Right renal cortex interstitium (tissue), 3 donors: ENCODE measurements at regions not wholly inside any gene's neighbourhood (a gene's known extent, or its start where the extent isn't known, plus 50 kb on each side); places are given as distances from the start of the nearest gene placed in this dataset.

Source experiments
- DNase-seq, 3 donors: peaks; one replicate each; pipeline ENCODE4 v3.0.0-alpha.2; 2013; ENCODE audit warnings: low read depth in 3 of 3, low spot score in 2 of 3

DNA sequence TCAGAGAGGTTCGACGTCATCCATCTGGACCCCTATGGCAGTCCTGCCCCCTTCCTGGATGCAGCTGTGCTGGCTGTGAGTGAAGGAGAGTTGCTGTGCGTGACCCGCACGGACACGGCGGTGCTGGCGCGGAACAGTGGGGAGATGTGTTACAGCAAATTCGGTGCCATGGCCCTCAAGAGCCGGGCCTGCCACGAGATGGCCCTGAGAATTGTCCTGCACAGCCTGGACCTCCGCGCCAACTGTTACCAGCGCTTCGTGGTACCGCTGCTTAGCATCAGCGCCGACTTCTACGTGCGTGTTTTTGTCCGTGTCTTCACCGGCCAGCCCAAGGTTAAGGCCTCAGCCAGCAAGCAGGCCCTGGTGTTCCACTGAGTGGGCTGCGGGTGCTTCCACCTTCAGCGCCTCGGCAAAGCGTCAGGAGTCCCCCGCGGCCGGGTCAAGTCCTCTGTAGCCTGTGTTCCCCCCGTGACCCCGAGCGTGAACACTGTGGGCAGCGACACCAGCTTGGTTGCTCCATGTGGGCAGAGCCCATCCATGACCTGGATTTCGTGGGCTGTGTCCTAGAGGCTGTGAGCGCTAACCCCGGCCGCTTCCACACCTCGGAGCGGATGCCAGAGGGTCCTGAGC, 186.7 kb upstream of the SLITRK2 start:
- DNase-seq = no peak

DNA sequence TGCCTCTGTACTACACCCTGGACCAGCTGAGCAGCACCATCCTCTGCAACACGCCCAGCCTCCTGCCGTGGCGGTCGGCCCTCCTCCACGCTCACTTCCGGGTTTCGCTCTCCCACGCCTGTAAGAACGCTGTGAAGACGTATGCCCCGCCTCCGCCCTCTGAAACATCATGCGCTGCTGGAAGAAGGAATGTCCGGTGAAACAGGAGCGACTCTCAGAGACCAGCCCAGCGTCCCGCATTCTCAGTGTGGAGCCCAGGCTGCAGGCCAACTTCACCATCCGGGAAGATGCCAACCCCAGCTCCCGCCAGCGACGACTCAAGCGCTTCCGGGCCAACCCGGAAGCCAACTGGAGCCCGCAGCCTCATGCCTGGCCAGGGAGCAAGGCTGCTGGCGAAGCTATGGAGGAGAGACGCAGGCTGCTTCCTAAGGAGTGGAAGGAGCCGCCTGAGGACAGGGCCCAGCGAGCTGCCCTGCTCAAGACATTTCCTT, 186.1 kb upstream of the SLITRK2 start:
- no peak for DNase-seq

GRCh38 chrX:145654486-145654885, 163.1 kb upstream of the SLITRK2 start:
- no peak for DNase-seq

GRCh38 chrX:145673841-145674240, 143.8 kb upstream of the SLITRK2 start:
- no peak for DNase-seq

- DNase-seq = no peak
Measured at GRCh38 chrX:145677109-145677817, 140.4 kb upstream of the SLITRK2 start.

DNA sequence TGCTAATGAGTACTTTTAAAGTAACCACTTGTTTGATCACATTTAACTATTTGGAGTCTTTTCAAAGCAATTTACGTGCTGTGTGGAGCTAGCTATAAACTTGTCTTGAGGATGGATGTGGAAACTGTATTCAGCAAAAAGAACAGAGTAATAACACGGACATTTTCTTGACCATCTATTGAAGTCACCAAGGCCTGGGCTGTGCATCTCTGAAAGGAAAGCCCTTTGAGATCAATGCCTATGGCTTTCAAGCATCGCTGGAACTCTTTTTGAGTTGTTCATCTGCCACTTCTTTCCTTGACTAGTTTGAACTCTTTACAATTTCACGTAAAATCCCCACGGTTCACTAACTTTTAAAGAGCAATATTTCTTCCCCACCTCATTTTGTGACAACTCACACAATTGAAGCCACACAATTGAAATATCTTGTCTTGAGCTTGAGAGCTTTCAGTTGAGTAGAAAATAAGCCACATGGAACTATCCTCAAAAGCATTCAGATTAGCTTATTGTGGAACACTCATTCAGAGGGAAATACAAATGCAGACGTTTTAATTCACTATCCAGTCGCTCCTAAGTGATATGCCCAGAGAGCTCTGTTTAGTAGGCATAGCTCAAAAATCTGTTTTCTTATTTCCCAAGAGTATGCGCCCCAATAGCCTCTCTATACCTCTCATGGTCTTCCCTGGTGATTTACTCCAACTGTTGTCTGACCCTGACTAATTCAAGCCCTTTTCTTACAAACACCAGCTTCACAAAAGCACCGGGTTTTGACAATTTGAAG, 134.9 kb upstream of the SLITRK2 start:
- DNase-seq = no peak

GRCh38 chrX:145687146-145687545, 130.5 kb upstream of the SLITRK2 start:
- DNase-seq = no peak

GRCh38 chrX:145687707-145688106, 129.9 kb upstream of the SLITRK2 start:
- no peak for DNase-seq

DNA sequence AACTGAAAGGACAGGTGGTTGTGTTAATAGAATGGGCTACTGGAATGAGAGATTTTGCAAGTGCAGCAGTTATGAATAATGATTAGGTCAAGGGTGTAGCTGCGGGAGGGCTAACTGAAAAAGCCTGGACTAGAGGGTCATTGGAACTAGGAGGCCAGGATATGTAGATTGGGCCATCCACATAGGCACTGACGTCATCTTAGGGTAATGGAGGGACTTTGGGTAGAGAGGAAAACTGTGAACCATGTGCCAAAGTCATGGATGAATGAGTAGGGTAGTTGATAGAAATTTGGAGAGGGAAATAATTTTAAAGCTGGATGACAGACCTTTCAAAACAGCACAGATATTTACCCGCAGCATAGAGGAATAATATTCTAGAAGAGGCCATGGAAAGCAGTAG, 123.6 kb upstream of the SLITRK2 start:
- DNase-seq = no peak

DNA sequence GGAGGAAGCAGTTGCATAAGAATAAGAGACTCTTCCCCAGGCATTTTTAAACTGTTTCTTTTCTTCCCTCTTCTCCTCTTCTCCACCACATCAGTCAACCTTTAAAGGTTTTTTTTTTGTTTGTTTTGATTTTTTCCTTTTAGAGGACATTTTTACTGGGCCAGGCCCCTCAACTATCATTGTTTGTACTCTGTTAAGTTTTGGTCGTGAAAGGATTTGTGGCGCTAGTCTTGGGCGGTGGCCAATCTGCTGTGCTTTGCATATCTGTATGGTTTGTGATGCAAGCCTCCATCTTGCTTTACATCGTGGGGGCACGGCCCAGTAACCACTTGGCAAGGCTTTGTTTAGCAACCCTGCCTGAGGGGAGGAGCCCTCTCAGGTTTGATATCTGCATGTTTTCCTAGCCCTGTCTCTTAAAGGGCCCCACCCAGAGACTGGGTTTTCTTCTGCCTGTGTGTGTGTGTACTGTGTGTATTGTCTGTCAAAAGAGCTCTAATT, 101.9 kb upstream of the SLITRK2 start:
- DNase-seq = no peak

GRCh38 chrX:145716226-145716625, 101.4 kb upstream of the SLITRK2 start:
- DNase-seq = no peak

DNA sequence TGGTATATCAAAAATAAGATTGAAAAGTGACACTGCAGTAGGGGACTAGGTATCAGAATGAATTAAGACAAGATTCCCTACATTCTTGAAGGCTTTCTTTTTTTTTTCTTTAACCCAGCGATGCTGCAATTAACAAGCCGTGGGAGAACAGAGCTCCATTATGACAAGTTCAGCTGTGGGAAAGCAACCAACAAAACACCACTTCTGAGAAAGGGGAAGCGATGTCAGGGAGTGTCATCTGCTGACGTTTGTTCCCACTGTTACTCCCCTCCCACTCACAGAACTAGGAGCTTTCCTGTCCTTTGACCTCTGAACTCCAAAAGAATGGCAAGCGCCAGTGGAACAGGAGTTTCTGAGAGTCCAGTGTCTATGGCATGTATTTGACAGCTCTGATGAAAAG, 90.2 kb upstream of the SLITRK2 start:
- no peak for DNase-seq

GRCh38 chrX:145729635-145730034, 88.0 kb upstream of the SLITRK2 start:
- no peak for DNase-seq

DNA sequence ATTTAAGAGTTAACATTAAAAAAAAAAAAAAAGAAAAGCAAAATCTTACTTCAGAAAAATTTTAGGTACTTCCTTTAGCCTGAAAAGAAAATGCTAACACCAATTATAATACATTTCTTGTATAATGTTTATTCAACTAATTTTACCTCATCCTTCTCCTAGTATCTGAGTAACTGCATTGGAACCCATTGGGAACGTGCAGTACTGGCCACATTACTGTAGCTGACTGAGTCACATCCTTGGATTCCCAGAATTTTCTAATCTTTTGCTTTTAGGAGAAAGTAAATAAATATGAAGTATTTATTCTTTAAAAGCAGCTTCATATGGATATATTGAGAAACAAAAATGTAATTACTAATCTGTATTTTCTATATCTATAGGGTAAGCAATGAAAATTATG, 82.6 kb upstream of the SLITRK2 start:
- DNase-seq = no peak

DNA sequence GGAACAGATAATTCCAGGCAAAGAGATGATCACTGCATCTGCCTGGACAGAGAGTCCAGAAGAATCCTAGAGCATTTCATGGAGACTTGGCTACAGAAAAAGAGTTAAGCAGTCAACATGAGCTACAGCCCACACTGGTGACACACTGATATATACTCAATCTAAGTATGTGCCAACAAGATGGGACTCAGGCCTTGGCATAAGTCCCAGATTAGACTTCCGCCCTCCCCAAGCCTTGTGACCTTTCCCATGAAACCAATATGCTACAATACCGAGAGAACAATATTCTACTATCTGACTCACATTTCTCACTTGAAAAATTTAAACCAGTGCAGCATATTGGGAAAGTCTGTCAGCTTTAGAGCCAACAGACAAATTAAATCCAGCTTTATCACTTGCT, 65.7 kb upstream of the SLITRK2 start:
- no peak for DNase-seq
